OCI-M2 (cell line): ENCODE measurements at regions not wholly inside any gene's neighbourhood (a gene's known extent, or its start where the extent isn't known, plus 50 kb on each side); places are given as distances from the start of the nearest gene placed in this dataset.

Experiments
- DNase-seq: peaks from one replicate; lab custom pipeline; 2025; ENCODE audit not compliant: unreplicated experiment; lab: John Stamatoyannopoulos, UW

DNA sequence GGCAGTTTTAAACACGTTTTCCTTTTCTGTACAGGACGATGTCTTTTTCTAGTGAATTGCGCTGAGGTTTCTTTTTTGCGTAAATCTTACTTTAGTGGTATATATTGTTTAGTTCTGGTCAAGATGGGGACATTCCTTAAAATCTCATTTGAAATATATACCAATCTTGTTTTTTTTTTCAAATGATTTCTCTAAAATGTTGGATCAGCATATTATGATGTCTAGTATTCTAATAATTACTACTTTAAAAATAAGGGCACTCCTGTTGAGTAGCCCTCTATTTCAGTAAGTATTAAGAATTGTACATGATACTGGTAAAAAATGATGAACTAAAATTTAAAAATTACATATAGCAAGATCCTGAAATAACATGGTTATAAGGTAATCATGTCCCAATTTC, 224.1 kb upstream of the ARHGAP24 start:
- no peak for DNase-seq

GRCh38 chr4:85257817-85258370, 217.1 kb upstream of the ARHGAP24 start:
- no peak for DNase-seq

DNA sequence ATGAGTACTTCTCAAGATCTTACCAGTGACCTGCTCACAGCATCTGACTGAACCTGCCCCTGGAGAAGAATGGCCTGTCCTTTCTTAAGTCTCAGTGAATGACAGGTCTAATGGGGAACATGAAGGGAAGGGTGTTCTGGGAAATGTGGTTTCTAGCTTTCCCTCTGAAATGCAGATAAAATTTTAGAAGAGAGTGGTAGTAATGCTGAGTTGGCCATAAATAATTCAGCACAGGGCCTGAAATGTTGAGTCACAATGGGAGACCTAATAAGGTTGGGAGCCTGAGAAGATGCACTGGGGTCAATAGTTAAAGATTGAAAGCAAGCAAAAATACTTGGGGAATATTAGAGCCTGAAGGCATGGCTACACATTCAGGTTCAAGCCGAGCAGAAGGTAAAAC, 214.9 kb upstream of the ARHGAP24 start:
- no peak for DNase-seq

DNA sequence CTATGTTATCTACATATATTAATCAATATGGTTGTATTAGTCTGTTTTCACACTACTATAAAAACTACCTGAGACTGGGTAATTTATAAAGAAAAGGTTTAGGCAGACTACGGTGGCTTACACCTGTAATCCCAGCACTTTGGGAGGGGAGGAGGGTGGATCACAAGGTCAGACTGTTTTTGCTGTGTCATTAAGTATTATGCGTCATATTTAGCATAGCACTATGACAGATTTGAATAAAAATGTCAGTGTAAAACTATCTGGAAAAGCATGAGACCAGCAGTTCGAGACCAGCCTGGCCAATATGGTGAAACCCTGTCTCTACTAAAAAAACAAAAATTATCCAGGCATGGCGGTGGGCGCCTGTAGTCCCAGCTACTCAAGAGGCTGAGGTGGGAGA, 209.7 kb upstream of the ARHGAP24 start:
- DNase-seq: no peak

DNA sequence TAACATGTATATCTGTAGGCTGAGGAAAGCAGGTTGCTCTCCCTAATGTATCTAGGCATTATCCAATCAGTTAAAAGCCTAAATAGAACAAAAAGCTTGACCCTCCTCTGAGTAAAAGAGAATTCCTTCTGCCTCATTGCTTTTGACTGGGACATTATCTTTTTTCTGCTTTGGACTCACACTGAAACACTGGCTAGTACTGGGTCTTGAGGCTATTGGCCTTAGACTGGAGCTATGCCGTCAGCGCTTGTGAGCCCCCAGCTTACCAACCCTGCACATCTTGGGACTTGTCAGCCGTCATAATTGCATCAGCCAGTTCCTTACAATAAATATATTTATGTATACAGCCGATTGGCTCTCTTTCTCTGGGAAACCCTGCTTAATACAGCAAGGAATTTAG, 206.8 kb upstream of the ARHGAP24 start:
- no peak for DNase-seq

DNA sequence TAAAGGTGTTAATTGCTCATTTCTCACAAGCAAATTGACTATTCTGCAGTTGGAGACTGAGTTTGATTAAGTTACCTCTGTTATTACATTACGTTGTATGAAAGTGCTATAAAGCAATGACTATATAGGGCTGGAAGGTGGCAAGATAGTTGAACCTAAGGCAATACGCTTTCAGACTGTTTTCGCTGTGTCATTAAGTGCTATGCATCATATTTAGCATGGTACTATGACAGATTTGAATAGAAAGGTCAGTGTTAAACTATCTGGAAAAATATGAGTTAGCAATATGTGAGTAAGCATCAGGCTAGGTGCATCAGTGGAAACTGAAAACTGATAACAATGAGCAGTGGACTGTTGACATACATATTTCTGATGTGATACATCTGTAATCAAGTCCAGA, 206.0 kb upstream of the ARHGAP24 start:
- no peak for DNase-seq

- DNase-seq: no peak
Measured at GRCh38 chr4:85274955-85275354, 200.0 kb upstream of the ARHGAP24 start.

DNA sequence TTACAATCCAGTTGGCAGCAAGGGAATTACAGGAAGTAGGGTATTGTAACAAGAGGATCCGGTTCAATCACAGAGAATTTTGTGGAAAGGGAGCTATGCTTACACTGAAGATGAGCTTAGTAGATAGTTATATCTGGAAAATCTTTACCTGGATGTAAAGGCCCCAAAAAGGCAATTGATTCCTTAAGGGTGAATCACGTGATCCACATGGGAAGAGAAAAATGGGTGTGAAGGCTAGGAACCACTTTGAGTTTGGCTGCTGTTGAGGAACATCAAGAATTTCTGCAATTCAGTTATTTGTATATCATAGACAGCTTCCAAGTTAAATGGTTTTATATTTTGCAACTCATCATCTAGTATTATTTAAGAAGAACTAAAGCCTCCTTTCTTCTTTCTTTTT, 194.0 kb upstream of the ARHGAP24 start:
- DNase-seq: no peak

DNA sequence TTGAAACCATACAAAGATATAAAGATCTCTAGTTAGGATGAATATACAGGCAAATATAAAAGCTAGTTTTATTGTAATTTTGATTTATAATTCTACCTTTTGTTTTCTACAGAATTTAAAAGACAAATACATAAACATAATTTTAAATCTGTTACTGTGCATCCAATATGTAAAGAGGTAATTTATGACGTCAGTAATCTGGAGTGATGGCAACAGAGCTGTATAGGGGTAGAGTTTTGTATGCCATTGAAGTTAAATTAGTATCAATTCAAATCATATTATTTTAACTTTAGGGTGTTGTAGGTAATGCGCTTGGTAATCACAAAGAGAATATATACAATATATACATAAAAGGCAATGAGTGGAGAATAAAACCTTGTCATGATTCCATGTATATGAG, 183.7 kb upstream of the ARHGAP24 start:
- DNase-seq: no peak

- no peak for DNase-seq
Measured at GRCh38 chr4:85298037-85298436, 176.9 kb upstream of the ARHGAP24 start.

- DNase-seq: no peak
Measured at GRCh38 chr4:85302193-85302736, 172.7 kb upstream of the ARHGAP24 start.

DNA sequence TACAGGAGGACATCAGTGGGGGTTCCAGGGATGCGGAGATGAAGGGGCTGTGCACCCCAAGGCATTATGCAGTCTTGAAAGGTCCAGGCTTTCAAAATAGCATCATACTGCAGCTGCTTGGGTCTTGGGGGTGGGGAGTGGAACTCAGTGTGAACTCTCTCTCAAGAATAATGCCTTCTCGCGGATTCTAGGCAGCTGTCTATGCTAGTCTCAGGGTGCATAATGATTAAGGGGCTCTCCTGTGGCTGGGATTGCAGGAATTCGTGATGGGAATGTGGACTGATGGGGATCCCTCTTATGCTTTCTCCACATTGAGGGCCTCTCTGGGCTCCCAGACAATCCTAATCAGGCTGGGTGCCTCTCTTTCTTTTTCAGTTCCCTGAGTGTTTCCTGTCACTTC, 172.2 kb upstream of the ARHGAP24 start:
- DNase-seq: no peak

DNA sequence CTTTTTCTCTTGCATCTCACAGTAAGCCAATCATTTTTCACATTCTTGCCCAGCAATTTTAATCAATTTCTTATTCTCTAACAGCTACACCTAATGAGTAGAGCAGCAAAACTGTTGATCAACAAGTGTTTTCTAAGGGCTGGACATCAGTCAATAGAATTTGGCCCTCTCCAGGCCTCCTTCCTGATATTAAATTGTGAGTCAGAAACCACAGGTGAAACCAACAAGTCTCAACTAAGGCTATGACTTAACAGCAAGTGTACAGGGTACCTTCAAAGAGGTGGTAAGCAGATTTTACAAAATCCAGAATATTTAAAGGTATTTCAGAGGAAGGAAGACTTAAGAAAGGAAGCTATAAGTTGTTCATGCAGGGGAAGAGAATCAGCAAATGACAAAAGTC, 156.5 kb upstream of the ARHGAP24 start:
- no peak for DNase-seq

DNA sequence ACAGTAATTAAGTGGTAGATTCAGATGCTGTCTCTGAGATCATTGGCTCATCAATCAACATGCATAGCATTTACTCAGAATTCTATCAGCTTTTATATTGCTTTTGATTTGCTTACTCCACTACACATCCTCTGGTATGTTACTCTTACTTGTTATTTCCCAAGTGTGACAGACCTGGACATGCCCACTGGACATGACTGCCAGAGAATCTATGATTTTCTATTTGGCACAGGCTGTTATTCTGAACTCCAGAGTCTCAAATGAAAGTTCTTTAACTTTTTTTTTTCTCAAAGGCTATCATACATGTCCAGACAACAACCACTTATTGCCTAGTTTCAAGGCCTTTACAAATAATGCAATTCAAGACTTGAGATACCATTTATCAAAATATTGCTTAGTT, 116.1 kb upstream of the ARHGAP24 start:
- DNase-seq: no peak

DNA sequence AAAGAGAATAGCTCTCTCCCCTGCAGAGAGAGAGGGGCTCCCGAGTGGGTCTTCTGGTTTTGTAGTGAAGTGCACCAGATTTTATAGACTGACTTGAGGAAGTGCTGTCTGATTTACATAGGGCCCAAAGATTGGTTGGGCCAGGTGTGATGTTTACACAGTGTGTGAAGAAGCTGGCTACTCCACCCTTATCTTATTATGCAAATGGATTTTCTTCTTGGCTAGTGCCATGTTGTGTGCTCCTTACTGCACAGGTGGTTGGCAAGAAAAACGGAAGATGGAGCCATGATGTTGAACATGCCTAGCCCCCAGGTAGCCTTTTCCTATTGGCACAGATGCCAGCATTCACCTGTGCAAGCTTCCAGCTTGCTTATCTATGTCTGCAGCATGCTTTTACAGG, 112.4 kb upstream of the ARHGAP24 start:
- no peak for DNase-seq

- no peak for DNase-seq
Measured at GRCh38 chr4:85367815-85368214, 107.1 kb upstream of the ARHGAP24 start.

DNA sequence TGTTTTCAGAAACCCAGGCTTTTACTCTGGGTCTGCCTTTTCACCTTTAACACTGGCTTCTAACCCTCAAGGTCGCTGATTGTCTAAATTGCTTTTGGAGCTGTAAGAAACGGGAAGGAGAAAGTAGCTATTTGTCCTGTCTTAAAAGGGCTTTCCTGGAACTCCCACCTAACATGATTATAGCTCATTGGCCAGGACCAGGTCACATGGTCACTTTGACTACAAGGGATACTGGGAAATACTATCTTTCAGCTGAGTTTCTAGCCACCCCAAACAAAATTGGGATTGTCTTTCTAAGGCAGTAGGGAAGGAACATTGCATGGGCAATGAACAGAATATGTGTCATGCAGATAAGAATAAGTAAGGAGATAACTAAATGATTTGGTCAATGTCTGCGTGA, 106.7 kb upstream of the ARHGAP24 start:
- DNase-seq: no peak

GRCh38 chr4:85368932-85369331, 106.0 kb upstream of the ARHGAP24 start:
- no peak for DNase-seq

GRCh38 chr4:85369703-85370380, 105.1 kb upstream of the ARHGAP24 start:
- no peak for DNase-seq

DNA sequence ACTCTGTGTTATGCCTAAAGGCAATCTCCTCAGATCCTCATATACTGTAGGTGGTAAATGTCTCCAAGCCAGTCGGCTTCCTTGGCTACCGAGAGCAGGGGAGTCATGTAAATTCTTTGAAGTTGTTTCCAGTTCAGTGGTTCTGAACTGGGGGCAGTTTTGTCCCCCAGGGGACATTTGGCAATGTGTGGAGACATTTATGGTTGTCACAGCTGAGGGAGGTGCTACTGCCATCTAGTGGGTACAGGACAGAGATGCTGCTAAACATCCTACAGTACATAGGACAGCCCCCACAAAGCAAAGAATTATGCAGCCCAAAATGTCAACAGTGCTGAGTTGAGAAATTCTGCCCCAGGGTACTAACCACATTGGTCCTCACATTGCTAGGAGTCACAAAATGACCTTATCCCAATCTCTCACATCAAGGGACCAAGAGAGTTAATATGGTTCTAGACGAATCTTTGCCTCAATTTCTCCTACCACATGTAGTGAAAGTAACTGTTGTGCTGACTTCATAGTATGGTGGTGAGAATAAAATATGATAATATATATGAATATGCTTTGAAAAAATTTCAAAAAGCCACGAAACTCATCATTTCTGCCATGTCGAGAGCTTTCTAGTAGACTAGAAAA, 104.4 kb upstream of the ARHGAP24 start:
- no peak for DNase-seq

DNA sequence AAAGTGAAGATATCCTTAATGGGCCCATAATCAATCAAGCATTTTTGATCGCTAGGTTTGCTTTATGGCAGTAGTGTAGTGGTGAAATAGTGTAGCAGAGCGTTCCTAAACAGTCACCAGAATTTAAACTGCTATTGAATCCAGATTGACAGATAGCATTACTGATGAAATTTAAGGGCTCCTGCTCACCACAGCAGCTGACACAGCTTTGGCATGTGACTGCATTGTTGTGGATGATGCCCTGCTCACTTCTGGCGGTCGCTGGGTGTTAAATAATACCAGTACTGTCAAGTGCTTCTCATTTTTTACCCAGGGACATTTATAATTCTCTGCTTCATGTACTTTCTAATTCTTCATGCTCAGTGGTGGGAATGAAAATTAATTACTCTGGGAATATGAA, 102.0 kb upstream of the ARHGAP24 start:
- no peak for DNase-seq

DNA sequence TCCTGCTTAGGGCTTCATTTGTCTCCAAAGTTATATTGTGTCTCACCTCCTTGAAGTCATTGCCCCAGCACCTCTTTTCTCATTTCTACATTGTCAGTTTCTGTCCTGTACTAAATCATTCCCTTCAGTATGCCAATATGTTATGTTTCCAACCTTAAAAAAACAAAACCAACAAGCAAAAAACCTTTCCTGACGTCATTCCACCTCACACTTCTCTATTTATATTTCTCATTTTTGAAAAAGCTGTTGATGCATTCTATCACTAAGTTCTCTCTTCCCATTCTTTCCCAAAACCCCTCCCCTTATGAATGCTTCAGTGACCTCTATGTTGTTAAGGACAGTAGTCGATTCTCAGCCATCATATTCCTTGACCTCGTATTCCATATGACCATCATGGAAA, 98.7 kb upstream of the ARHGAP24 start:
- DNase-seq: no peak

DNA sequence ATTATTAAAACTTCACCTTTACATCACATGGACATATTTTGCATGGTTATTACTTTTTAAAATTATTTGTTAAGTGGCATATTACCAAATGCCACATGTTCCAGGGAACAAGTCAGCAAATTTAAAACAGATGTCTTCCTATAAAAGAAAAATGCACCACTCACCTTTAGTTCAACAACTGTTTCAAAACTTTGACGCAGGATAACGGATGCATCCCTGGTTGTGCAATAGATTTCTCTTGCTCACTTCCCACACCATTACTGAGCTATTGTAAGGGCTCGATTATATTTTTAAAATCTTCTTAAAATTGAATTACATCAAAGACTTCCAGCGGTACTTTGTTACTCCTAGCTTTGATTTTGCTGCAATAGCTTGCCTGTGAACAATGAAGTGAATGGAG, 93.0 kb upstream of the ARHGAP24 start:
- DNase-seq: no peak
